ENCODE measurements at regions not wholly inside any gene's neighbourhood (a gene's known extent, or its start where the extent isn't known, plus 50 kb on each side); places are given as distances from the start of the nearest gene placed in this dataset.

DNA sequence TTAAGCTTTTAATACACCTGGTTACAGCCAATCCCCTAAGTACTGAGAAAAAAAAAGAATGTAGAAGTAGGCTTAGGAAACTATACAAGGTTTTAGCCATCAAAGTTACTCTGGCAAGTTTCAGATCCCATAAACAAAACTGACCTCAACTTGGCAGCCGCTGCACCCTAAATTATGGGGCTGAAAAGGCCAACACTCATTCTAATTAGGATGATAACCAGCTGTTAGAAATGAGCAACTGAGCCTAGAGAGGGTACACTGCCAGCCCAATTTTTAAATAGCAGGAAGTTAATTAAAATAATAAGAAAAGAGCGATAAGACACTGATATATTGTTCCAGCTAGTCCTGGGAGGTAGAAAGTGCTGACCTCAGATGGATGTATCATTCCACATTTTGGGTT is 105.7 kb upstream of the VAV3 start:
- H3K4me2 ChIP-seq (ENCODE audit: low read length): no peak overlapping the region
- H2AFZ ChIP-seq (ENCODE audit: low read depth, low read length): no peak overlapping the region
- DNase-seq (ENCODE audit: low read depth) (no peak), FAIRE-seq (no peak)
- no peaks in the 10 kb centered on the region for H4K20me1 ChIP-seq (ENCODE audit: insufficient read depth, low read length)
- no peak overlapping the region for H3K9ac ChIP-seq (ENCODE audit: low read length)
- H3K36me3 ChIP-seq (ENCODE audit: insufficient read depth, low read length): no peaks in the 10 kb centered on the region
- H3K27ac ChIP-seq (ENCODE audit: low read depth, low read length): no peak overlapping the region
- no peaks in the 10 kb centered on the region for H3K79me2 ChIP-seq (ENCODE audit: insufficient read depth, low read length)
- no peak overlapping the region for H3K4me3 ChIP-seq (ENCODE audit: insufficient read depth, low read depth, low read length)
- TF ChIP-seq, protein P1, sequence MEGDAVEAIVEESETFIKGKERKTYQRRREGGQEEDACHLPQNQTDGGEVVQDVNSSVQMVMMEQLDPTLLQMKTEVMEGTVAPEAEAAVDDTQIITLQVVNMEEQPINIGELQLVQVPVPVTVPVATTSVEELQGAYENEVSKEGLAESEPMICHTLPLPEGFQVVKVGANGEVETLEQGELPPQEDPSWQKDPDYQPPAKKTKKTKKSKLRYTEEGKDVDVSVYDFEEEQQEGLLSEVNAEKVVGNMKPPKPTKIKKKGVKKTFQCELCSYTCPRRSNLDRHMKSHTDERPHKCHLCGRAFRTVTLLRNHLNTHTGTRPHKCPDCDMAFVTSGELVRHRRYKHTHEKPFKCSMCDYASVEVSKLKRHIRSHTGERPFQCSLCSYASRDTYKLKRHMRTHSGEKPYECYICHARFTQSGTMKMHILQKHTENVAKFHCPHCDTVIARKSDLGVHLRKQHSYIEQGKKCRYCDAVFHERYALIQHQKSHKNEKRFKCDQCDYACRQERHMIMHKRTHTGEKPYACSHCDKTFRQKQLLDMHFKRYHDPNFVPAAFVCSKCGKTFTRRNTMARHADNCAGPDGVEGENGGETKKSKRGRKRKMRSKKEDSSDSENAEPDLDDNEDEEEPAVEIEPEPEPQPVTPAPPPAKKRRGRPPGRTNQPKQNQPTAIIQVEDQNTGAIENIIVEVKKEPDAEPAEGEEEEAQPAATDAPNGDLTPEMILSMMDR (IDR thresholded peaks at IDR 0.05; ENCODE audit: insufficient read depth, low read depth, low read length): no peak
- no peak for TF ChIP-seq EZH2 (IDR thresholded peaks at IDR 0.05; ENCODE audit: insufficient read depth, low read length)
- Mint-ChIP-seq H3K36me3 (ENCODE audit: low read depth, unreplicated experiment) (no peaks in the 10 kb centered on the region), H3K4me3 (ENCODE audit: unreplicated experiment) (no peak overlapping the region), H3K27me3 (ENCODE audit: low read depth, unreplicated experiment) (peaks cover 3% of the 10 kb centered on the region), H3K4me1 (ENCODE audit: low read depth, unreplicated experiment) (peaks cover 13% of the 10 kb centered on the region), H3K27ac (ENCODE audit: unreplicated experiment) (no peak overlapping the region), H3K9me3 (ENCODE audit: unreplicated experiment) (no peaks in the 10 kb centered on the region)
- H3K4me1 ChIP-seq (ENCODE audit: insufficient read depth, low read length): no peaks in the 10 kb centered on the region
- H3K9me3 ChIP-seq (ENCODE audit: insufficient read depth, low read depth, low read length): no peaks in the 10 kb centered on the region
- peaks cover 4% of the 10 kb centered on the region for H3K27me3 ChIP-seq (ENCODE audit: insufficient read depth, low read length)

DNA sequence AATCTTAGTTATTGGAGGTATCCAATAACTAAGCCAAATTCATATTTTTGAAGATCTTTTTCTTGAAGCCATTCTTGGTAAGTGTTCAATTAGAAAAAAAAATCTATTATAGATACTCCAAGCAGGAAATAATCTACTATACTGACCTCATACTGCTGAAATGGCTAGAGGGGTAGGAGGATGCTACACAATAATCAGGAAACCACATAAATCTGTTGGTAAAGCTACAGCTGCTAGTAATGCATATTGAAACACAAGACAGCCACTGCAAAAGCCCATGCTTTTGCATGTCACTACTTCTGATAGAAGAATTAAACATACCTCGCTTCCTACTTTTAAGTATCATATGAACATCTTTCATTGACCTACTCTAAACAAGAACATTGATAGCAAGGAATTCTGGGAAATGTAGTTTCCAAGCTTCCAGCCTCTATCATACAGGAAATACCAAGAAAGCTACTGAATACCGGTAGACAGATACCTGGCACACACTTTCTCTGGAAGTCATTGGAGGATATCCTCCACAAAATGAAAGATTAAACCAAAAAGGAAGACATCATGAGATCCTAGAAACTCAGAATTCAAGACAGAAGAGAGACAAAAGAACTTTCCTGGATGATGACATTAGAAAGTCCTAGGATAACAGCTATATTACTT is 103.0 kb upstream of the VAV3 start:
- DNase-seq (ENCODE audit: low read depth) (no peak), FAIRE-seq (no peak)
- H3K9me3 Mint-ChIP-seq (ENCODE audit: unreplicated experiment): no peaks in the 10 kb centered on the region
- no peaks in the 10 kb centered on the region for H3K79me2 ChIP-seq (ENCODE audit: insufficient read depth, low read length)
- TF ChIP-seq, protein P1 (IDR thresholded peaks at IDR 0.05; ENCODE audit: insufficient read depth, low read depth, low read length): no peak
- TF ChIP-seq EZH2 (IDR thresholded peaks at IDR 0.05; ENCODE audit: insufficient read depth, low read length): no peak
- H3K36me3 Mint-ChIP-seq (ENCODE audit: low read depth, unreplicated experiment): no peaks in the 10 kb centered on the region
- no peak overlapping the region for H3K27ac Mint-ChIP-seq (ENCODE audit: unreplicated experiment)
- no peak overlapping the region for H3K4me3 Mint-ChIP-seq (ENCODE audit: unreplicated experiment)
- no peak overlapping the region for H3K4me3 ChIP-seq (ENCODE audit: insufficient read depth, low read depth, low read length)
- peaks cover 13% of the 10 kb centered on the region for H3K4me1 Mint-ChIP-seq (ENCODE audit: low read depth, unreplicated experiment)
- H3K4me2 ChIP-seq (ENCODE audit: low read length): peak overlapping the region; percentile 32
- H3K9ac ChIP-seq (ENCODE audit: low read length): no peak overlapping the region
- no peaks in the 10 kb centered on the region for H3K4me1 ChIP-seq (ENCODE audit: insufficient read depth, low read length)
- H4K20me1 ChIP-seq (ENCODE audit: insufficient read depth, low read length): no peaks in the 10 kb centered on the region
- H2AFZ ChIP-seq (ENCODE audit: low read depth, low read length): no peak overlapping the region
- H3K27ac ChIP-seq (ENCODE audit: low read depth, low read length): no peak overlapping the region
- H3K36me3 ChIP-seq (ENCODE audit: insufficient read depth, low read length): no peaks in the 10 kb centered on the region
- H3K9me3 ChIP-seq (ENCODE audit: insufficient read depth, low read depth, low read length): no peaks in the 10 kb centered on the region
- no peaks in the 10 kb centered on the region for H3K27me3 Mint-ChIP-seq (ENCODE audit: low read depth, unreplicated experiment)
- H3K27me3 ChIP-seq (ENCODE audit: insufficient read depth, low read length): peaks cover 4% of the 10 kb centered on the region

DNA sequence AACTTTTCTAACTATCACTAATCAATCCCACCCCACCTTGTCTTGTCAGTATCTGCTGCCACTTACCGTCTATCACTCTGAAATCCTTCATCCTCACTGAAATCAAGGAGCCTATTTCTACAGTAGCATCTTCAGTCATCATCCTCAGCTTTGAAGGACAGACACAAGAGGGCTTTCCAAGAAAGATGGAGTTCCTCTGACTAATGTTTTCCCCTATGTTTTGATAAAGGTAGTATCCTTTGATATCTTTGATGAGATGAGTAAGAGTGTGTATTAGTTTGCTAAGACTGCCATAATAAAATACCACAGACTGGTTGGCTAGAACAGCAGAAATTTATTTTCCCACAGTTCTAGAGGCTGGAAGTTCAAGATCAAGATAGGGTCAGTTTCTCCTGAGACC is 101.8 kb upstream of the VAV3 start:
- H3K36me3 ChIP-seq (ENCODE audit: insufficient read depth, low read length): no peaks in the 10 kb centered on the region
- H3K9ac ChIP-seq (ENCODE audit: low read length): no peak overlapping the region
- no peaks in the 10 kb centered on the region for H3K27me3 ChIP-seq (ENCODE audit: insufficient read depth, low read length)
- H4K20me1 ChIP-seq (ENCODE audit: insufficient read depth, low read length): no peaks in the 10 kb centered on the region
- no peak overlapping the region for H3K4me2 ChIP-seq (ENCODE audit: low read length)
- peaks cover 2% of the 10 kb centered on the region for H3K9me3 Mint-ChIP-seq (ENCODE audit: unreplicated experiment)
- no peak overlapping the region for H3K4me3 ChIP-seq (ENCODE audit: insufficient read depth, low read depth, low read length)
- H3K36me3 Mint-ChIP-seq (ENCODE audit: low read depth, unreplicated experiment): no peaks in the 10 kb centered on the region
- FAIRE-seq (no peak), DNase-seq (ENCODE audit: low read depth) (no peak)
- no peaks in the 10 kb centered on the region for H3K9me3 ChIP-seq (ENCODE audit: insufficient read depth, low read depth, low read length)
- H3K79me2 ChIP-seq (ENCODE audit: insufficient read depth, low read length): no peaks in the 10 kb centered on the region
- TF ChIP-seq, protein P1 (IDR thresholded peaks at IDR 0.05; ENCODE audit: insufficient read depth, low read depth, low read length): no peak
- no peak for TF ChIP-seq EZH2 (IDR thresholded peaks at IDR 0.05; ENCODE audit: insufficient read depth, low read length)
- peaks cover 2% of the 10 kb centered on the region for H3K4me1 Mint-ChIP-seq (ENCODE audit: low read depth, unreplicated experiment)
- H3K4me1 ChIP-seq (ENCODE audit: insufficient read depth, low read length): no peaks in the 10 kb centered on the region
- H2AFZ ChIP-seq (ENCODE audit: low read depth, low read length): no peak overlapping the region
- H3K4me3 Mint-ChIP-seq (ENCODE audit: unreplicated experiment): no peak overlapping the region
- H3K27me3 Mint-ChIP-seq (ENCODE audit: low read depth, unreplicated experiment): no peaks in the 10 kb centered on the region
- no peak overlapping the region for H3K27ac Mint-ChIP-seq (ENCODE audit: unreplicated experiment)
- H3K27ac ChIP-seq (ENCODE audit: low read depth, low read length): no peak overlapping the region

All from astrocyte (in vitro differentiated cells and primary cell).